Heart left ventricle (tissue), 16 donors: ENCODE measurements at regions not wholly inside any gene's neighbourhood (a gene's known extent, or its start where the extent isn't known, plus 50 kb on each side); places are given as distances from the start of the nearest gene placed in this dataset.

ENCODE experiments used
- ATAC-seq, 4 donors: fragments of 200-7000 bp; cut with Tn5 transposase; one replicate each; pipeline ENCODE4 v1.9.1; 2020 to 2022; ENCODE audit warnings: moderate library complexity in 4 of 4, mild to moderate bottlenecking in 3 of 4, moderate number of reproducible peaks in 1 of 4
- DNase-seq, 5 donors: peaks; one replicate each; pipeline ENCODE4 v3.0.0-alpha.2; 2020
- H3K27ac ChIP-seq, 12 donors: fragments of 200-600 bp; sonication (generic) in 4 of 12; one replicate each; pipeline versions ENCODE4 v1.5.0 to v1.8.0; 2016 to 2022; ENCODE audit warnings: mild to moderate bottlenecking in 2 of 12
- H3K27me3 ChIP-seq, 9 donors: fragments of 200-600 bp; sonication (generic) in 2 of 9; one replicate each; pipeline versions ENCODE4 v1.5.1 to v1.8.0; 2016 to 2022; ENCODE audit warnings: mild to moderate bottlenecking in 3 of 9
- H3K36me3 ChIP-seq, 9 donors: fragments of 200-600 bp; sonication (generic) in 2 of 9; one replicate each; pipeline versions ENCODE4 v1.5.0 to v1.8.0; 2018 to 2022; ENCODE audit warnings: mild to moderate bottlenecking in 2 of 9
- H3K4me1 ChIP-seq, 12 donors: fragments of 200-600 bp; sonication (generic) in 4 of 12; one replicate each; pipeline versions ENCODE4 v1.5.0 to v1.8.0; 2016 to 2022; ENCODE audit warnings: mild to moderate bottlenecking in 3 of 12
- H3K4me3 ChIP-seq, 12 donors: fragments of 200-600 bp; sonication (generic) in 4 of 12; one replicate each; pipeline versions ENCODE4 v1.5.0 to v1.8.0; 2017 to 2022; ENCODE audit warnings: mild to moderate bottlenecking in 9 of 12, moderate library complexity in 4 of 12
- H3K9me3 ChIP-seq, 12 donors: fragments of 200-600 bp; sonication (generic) in 4 of 12; one replicate each; pipeline versions ENCODE4 v1.5.0 to v1.8.0; 2016 to 2022; ENCODE audit warnings: mild to moderate bottlenecking in 1 of 12
- CTCF ChIP-seq, 12 donors: fragments of 200-600 bp; sonication (generic) in 4 of 12; IDR thresholded peaks; one replicate each; pipeline versions ENCODE4 v1.5.0 to v1.8.0; 2018 to 2022; ENCODE audit warnings: antibody characterized with exemption in 12 of 12, mild to moderate bottlenecking in 5 of 12
- POLR2A ChIP-seq, 2 donors: fragments of 450-650 bp; IDR thresholded peaks; one replicate each; pipeline ENCODE4 v1.6.1; 2017; ENCODE audit warnings: antibody characterized with exemption in 2 of 2, mild to moderate bottlenecking in 2 of 2, moderate library complexity in 2 of 2
- WGBS, 4 donors: extraction: QIAGEN DNeasy Blood & Tissue Kit in 2 of 4; methylation state at CpG; one replicate each; pipeline versions ENCODE4 v1.1.5 to v1.1.7; 2013 to 2018; 5-methylcytosine and 5-hydroxymethylcytosine counted together
- intact Hi-C, 10 donors: fragments of 100-400 bp; cut with DNase I; formaldehyde crosslinking; loops; one replicate each; pipeline versions ENCODE4 v1.11.1 to v1.14.2; 2022
- donor health status: ischemic (EF 13 %, LVEDD 7.1; RV severe dilation, severe dysfunction).
- donor health status: healthy with polysubstance abuse.
- donor health status: DM: no; HTN: yes; CAD: no.
- donor health status: DM: no; HTN: no; CAD: no.
- donor health status: ischemic (EF 25% LVEDD 6.9; RV normal size, moderate dysfunction).
- donor health status: ischemic (EF 25% LVEDD 5.7; RV mildly dilated, moderate dysfunction).
- donor health status: healthy.
- donor health status: DM: yes; HTN: yes; CAD: no.
- donor health status: ischemic (EF 35%, LVEDD 5.7; RV mildly dilated, moderate dysfunction).
- donor health status: nonischemic (EF 11% LVEDD 7.7; RV severe dilation, severe dysfunction).
- donor health status: DM: yes; HTN: yes; CAD: no.
- donor health status: PGD.
- donor health status: ischemic (EF 29% LVEDD 5.4; RV normal size, mild dysfunction).
- donor health status: nonischemic (EF 23%, LVEDD 6.1; RV moderate dilation, normal function).

- Histone ChIP-seq H3K4me3 (no peak overlapping the region), H3K27me3 (no peaks in the 10 kb centered on the region), H3K4me1 (peaks cover 4 to 47% (median 31%) of the 10 kb centered on the region in 12 donors), H3K9me3 (no peaks in the 10 kb centered on the region), H3K27ac (peak overlapping the region in 2 of 12 donors; percentile 44 to 50), H3K36me3 (no peaks in the 10 kb centered on the region)
- DNase-seq = no peak
- TF ChIP-seq CTCF (IDR thresholded peaks at IDR 0.05) (no peak), POLR2A (IDR thresholded peaks at IDR 0.05) (no peak)
- intact Hi-C loops = loop anchor here in 8 of 10 donors (2.0 to 5.0 kb wide), 5 partner anchors 57 to 182 kb away; no protein-coding TSS in a partner anchor
- 45 to 50% (median 49%) methylated on average over 5 of the region's 5 CpGs for WGBS, 4 donors
- ATAC-seq = no peak
Observed at GRCh38 chr3:159825216-159825854, 163.3 kb upstream of the IL12A start.

GRCh38 chr3:159828542-159828943, 160.1 kb upstream of the IL12A start:
- peak overlapping the region in 6 of 12 donors; percentile 3 to 52 (median 32) for H3K27ac ChIP-seq
- 13 to 15% (median 13%) methylated on average over 5 of the region's 5 CpGs for WGBS, 4 donors
- TF ChIP-seq CTCF (IDR thresholded peaks at IDR 0.05) (peak; percentile 44 to 74 (median 60)), POLR2A (IDR thresholded peaks at IDR 0.05) (no peak)
- peaks cover 4 to 61% (median 32%) of the 10 kb centered on the region in 12 donors for H3K4me1 ChIP-seq
- H3K4me3 ChIP-seq = no peak overlapping the region
- no peaks in the 10 kb centered on the region for H3K27me3 ChIP-seq
- ATAC-seq (peak; percentile 41 to 74 (median 52)), DNase-seq (no peak)
- no peaks in the 10 kb centered on the region for H3K9me3 ChIP-seq
- no peaks in the 10 kb centered on the region for H3K36me3 ChIP-seq
- intact Hi-C loops = loop anchor here in 9 of 10 donors (2.0 to 5.0 kb wide), 8 partner anchors 54 to 179 kb away; no protein-coding TSS in a partner anchor

DNA sequence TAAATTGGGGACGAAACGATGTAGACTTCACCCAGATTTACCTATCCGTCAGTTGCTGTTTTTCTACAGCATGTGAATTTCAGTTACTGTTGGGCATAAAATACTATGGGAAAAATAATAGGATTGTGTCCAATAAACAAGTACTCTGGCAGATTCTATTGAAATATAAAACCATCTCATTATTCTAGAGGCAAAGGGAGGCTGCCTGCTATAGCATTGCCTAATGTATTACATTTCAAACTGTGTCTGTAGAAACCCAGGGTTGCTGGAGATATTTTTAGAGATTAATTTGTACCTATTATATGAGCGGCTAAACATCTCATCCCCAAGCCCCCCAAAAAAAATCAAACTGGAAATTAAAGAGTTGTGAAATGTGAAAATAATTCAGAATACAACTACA, 159.6 kb upstream of the IL12A start:
- Histone ChIP-seq H3K4me1 (peaks cover under 1 to 58% (median 29%) of the 10 kb centered on the region in 12 donors), H3K27ac (peak overlapping the region in 7 of 12 donors; percentile 3 to 61 (median 47)), H3K27me3 (no peaks in the 10 kb centered on the region), H3K9me3 (no peaks in the 10 kb centered on the region), H3K36me3 (no peaks in the 10 kb centered on the region), H3K4me3 (no peak overlapping the region)
- no peak for ATAC-seq
- TF ChIP-seq POLR2A (IDR thresholded peaks at IDR 0.05) = no peak
- TF ChIP-seq CTCF (IDR thresholded peaks at IDR 0.05) = no peak
- DNase-seq = no peak
- intact Hi-C loops = loop anchor here in 9 of 10 donors (2.0 to 5.0 kb wide), 8 partner anchors 53 to 178 kb away; no protein-coding TSS in a partner anchor
- 95 to 96% (median 96%) methylated on average over 4 of the region's 4 CpGs for WGBS, 4 donors

GRCh38 chr3:159829539-159830227, 159.0 kb upstream of the IL12A start:
- H3K27me3 ChIP-seq = no peaks in the 10 kb centered on the region
- H3K9me3 ChIP-seq = no peaks in the 10 kb centered on the region
- intact Hi-C loops = loop anchor here (2.0 to 10.0 kb wide), 10 partner anchors 53 to 178 kb away; partner anchors contain the start of gene IL12A (in 1 of the 10)
- peak overlapping the region in 7 of 12 donors; percentile 14 to 71 (median 52) for H3K27ac ChIP-seq
- peak; percentile 45 to 62 (median 56) for ATAC-seq
- TF ChIP-seq POLR2A (IDR thresholded peaks at IDR 0.05) = no peak
- no peak for TF ChIP-seq CTCF (IDR thresholded peaks at IDR 0.05)
- peak in 2 of 5 donors; percentile 60 to 64 for DNase-seq
- H3K36me3 ChIP-seq = no peaks in the 10 kb centered on the region
- 61 to 73% (median 70%) methylated on average over 7 of the region's 7 CpGs for WGBS, 4 donors
- H3K4me1 ChIP-seq = peaks cover 0 to 52% (median 23%) of the 10 kb centered on the region in 12 donors
- H3K4me3 ChIP-seq = no peak overlapping the region
